ENCODE measurements at regions not wholly inside any gene's neighbourhood (a gene's known extent, or its start where the extent isn't known, plus 50 kb on each side); places are given as distances from the start of the nearest gene placed in this dataset.

GRCh38 chr1:96536581-96536980 lies 185.0 kb upstream of the PTBP2 start:
- Histone ChIP-seq H3K4me3 (replicated peaks; ENCODE audit: insufficient read depth, low read length) (no peak overlapping the region), H3K27me3 (ENCODE audit: insufficient read depth, poor library complexity, severe bottlenecking) (no peaks in the 10 kb centered on the region), H3K27ac (replicated peaks) (no peak overlapping the region)
- TF ChIP-seq REST (IDR thresholded peaks at IDR 0.05; ENCODE audit: insufficient replicate concordance, low read depth) (no peak), SPI1 (IDR thresholded peaks at IDR 0.05; ENCODE audit: borderline replicate concordance, low read depth) (no peak), GABPA (IDR thresholded peaks at IDR 0.05; ENCODE audit: low read depth) (no peak), POLR2AphosphoS5 (IDR thresholded peaks at IDR 0.05; ENCODE audit: low read depth) (no peak), CTCF (IDR thresholded peaks at IDR 0.05; ENCODE audit: insufficient read depth, low read length) (no peak)
- no peak for DNase-seq (ENCODE audit: low read depth in 1 of 2, low spot score in 1 of 2)

- peak in 1 of 2 experiments; percentile 17 for DNase-seq (ENCODE audit: low read depth in 1 of 2, low spot score in 1 of 2)
Observed at GRCh38 chr1:96538111-96538641, 183.4 kb upstream of the PTBP2 start.

More at GRCh38 chr1:96538111-96538641, 183.4 kb upstream of the PTBP2 start:
- H3K4me3 ChIP-seq (replicated peaks; ENCODE audit: insufficient read depth, low read length) = no peak overlapping the region
- no peak for TF ChIP-seq REST (IDR thresholded peaks at IDR 0.05; ENCODE audit: insufficient replicate concordance, low read depth)
- no peak for TF ChIP-seq POLR2AphosphoS5 (IDR thresholded peaks at IDR 0.05; ENCODE audit: low read depth)
- no peak for TF ChIP-seq GABPA (IDR thresholded peaks at IDR 0.05; ENCODE audit: low read depth)
- no peak for TF ChIP-seq CTCF (IDR thresholded peaks at IDR 0.05; ENCODE audit: insufficient read depth, low read length)
- TF ChIP-seq SPI1 (IDR thresholded peaks at IDR 0.05; ENCODE audit: borderline replicate concordance, low read depth) = no peak
- no peaks in the 10 kb centered on the region for H3K27me3 ChIP-seq (ENCODE audit: insufficient read depth, poor library complexity, severe bottlenecking)
- no peak overlapping the region for H3K27ac ChIP-seq (replicated peaks)
